PC-3 (cell line): ENCODE measurements at regions not wholly inside any gene's neighbourhood (a gene's known extent, or its start where the extent isn't known, plus 50 kb on each side); places are given as distances from the start of the nearest gene placed in this dataset.

Source experiments
- EZH2 ChIP-seq: fragments of 300-600 bp; sonication (generic); IDR thresholded peaks from one replicate; pipeline ENCODE4 v1.6.1; 2017; ENCODE audit warnings: antibody characterized with exemption, mild to moderate bottlenecking, low read length; ENCODE audit not compliant: unreplicated experiment
- TF ChIP-seq, protein P1 (sequence below): fragments of 300-600 bp; sonication (generic); conservative IDR thresholded peaks from 2 replicates; pipeline ENCODE4 v1.5.1; 2017; ENCODE audit warnings: antibody characterized with exemption, low read depth, mild to moderate bottlenecking, low read length

DNA sequence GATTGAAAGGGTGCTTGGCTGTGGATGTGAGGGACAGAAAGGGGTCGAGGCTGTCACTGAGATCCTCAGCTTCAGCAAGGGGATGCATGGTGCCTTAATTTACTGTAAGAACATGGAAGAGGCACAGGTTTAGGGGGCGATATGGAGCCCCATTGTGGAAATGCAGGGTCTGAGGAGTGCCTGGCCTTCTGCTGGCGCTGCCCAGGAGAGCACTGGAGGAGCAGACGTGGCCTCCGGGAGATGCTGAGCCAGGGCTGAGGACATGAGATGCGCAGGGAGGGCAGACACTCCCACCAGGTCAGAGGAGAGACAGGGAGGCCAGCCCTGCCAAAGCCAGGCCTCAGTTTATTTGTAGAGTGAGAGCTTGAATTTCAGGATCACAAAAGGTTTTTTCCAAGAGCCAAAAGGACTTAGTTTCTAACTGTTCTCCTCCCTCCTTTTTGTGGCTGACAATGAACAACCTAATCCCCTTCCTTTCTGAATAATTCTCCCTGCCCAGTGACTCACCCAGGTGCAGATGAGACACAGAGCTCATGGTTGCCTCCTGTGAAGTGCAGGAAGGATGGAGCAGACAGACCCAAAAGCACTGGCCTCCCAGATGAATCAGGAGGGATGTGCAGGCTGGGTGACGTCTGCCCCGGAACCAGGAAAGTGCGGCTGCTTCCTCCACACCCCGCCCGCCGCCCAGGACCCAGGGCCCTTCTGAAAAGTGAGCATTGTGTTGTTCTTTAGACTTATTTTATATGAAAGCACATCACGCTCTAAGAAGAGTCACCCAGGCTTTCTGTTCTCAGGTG, 73.0 kb upstream of the TMPRSS2 start:
- TF ChIP-seq, protein P1, sequence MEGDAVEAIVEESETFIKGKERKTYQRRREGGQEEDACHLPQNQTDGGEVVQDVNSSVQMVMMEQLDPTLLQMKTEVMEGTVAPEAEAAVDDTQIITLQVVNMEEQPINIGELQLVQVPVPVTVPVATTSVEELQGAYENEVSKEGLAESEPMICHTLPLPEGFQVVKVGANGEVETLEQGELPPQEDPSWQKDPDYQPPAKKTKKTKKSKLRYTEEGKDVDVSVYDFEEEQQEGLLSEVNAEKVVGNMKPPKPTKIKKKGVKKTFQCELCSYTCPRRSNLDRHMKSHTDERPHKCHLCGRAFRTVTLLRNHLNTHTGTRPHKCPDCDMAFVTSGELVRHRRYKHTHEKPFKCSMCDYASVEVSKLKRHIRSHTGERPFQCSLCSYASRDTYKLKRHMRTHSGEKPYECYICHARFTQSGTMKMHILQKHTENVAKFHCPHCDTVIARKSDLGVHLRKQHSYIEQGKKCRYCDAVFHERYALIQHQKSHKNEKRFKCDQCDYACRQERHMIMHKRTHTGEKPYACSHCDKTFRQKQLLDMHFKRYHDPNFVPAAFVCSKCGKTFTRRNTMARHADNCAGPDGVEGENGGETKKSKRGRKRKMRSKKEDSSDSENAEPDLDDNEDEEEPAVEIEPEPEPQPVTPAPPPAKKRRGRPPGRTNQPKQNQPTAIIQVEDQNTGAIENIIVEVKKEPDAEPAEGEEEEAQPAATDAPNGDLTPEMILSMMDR: no peak
- no peak for TF ChIP-seq EZH2
